GM20000 (cell line): ENCODE measurements at regions not wholly inside any gene's neighbourhood (a gene's known extent, or its start where the extent isn't known, plus 50 kb on each side); places are given as distances from the start of the nearest gene placed in this dataset.
"Not testable (repeated sequence)": the region's sequence is repeated elsewhere in the genome, so short reads cannot be mapped to it uniquely, and the experiment has no call there.

ENCODE experiments used
- DNase-seq: peaks from one replicate; pipeline ENCODE4 v3.0.0; 2012; ENCODE audit warnings: low spot score
- TF ChIP-seq, protein P1 (sequence below): IDR thresholded peaks from 2 replicates; pipeline ENCODE4 v1.5.1; 2012; ENCODE audit warnings: mild to moderate bottlenecking, control low read depth; ENCODE audit errors: extremely low read depth, missing control alignments

GRCh38 chr4:105067431-105067830 lies 79.2 kb upstream of the TET2 start:
- no peak for DNase-seq

DNA sequence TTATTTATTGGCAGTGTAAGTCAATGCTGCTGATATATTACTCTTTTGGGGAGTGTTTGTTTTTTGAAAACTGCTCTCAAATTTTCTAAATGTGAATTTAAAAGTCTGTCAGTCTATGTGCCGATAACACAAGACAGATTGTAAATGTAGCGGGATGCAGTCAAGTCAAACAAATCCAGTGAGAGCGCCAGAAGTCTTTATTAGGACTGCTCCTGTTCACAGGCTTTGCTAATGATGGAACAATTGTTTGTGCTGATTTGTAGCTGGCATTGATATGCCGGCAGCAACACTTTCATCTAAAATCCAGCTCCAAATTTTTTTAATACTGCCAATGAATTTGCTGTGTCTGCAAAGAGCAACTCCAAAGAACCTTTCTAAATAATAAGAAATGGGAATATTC lies 78.7 kb upstream of the TET2 start:
- DNase-seq: no peak

More at GRCh38 chr4:105067431-105067830, 79.2 kb upstream of the TET2 start:
- TF ChIP-seq, protein P1, sequence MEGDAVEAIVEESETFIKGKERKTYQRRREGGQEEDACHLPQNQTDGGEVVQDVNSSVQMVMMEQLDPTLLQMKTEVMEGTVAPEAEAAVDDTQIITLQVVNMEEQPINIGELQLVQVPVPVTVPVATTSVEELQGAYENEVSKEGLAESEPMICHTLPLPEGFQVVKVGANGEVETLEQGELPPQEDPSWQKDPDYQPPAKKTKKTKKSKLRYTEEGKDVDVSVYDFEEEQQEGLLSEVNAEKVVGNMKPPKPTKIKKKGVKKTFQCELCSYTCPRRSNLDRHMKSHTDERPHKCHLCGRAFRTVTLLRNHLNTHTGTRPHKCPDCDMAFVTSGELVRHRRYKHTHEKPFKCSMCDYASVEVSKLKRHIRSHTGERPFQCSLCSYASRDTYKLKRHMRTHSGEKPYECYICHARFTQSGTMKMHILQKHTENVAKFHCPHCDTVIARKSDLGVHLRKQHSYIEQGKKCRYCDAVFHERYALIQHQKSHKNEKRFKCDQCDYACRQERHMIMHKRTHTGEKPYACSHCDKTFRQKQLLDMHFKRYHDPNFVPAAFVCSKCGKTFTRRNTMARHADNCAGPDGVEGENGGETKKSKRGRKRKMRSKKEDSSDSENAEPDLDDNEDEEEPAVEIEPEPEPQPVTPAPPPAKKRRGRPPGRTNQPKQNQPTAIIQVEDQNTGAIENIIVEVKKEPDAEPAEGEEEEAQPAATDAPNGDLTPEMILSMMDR: no peak

GRCh38 chr4:105068516-105068915 lies 78.2 kb upstream of the TET2 start:
- no peak for DNase-seq
- TF ChIP-seq, protein P1: no peak

More for the DNA sequence above, 78.7 kb upstream of the TET2 start:
- TF ChIP-seq, protein P1: no peak

GRCh38 chr4:105072095-105072494 lies 74.6 kb upstream of the TET2 start:
- DNase-seq: not testable (repeated sequence)

- DNase-seq: no peak
- TF ChIP-seq, protein P1: no peak
Observed at GRCh38 chr4:105074097-105074496, 72.6 kb upstream of the TET2 start.

DNA sequence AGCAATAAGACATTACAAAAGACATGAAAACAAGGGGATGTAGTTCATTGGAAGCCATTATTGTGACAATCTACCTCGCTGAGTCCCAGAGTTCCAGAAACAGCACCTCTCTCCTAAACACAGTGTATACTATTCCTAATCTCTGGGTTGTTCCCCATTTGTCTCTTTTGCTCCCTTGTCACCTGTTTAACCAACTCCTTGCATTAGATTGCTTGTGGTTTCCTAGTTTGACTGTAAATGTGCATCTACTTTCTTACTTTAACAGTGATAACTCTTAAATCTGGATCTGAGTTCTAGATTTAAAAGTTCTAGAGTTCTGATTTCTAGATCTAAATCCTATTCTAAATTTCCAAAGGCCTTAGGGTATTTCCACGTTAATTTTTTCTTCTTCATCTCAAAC lies 71.6 kb upstream of the TET2 start:
- no peak for DNase-seq
- TF ChIP-seq, protein P1: no peak

- DNase-seq: no peak
- TF ChIP-seq, protein P1: no peak
Observed at GRCh38 chr4:105088110-105088879, 58.4 kb upstream of the TET2 start.

- TF ChIP-seq, protein P1: no peak
- DNase-seq: no peak
Observed at GRCh38 chr4:105092356-105092755, 54.3 kb upstream of the TET2 start.
